Loucy (cell line): ENCODE measurements at regions not wholly inside any gene's neighbourhood (a gene's known extent, or its start where the extent isn't known, plus 50 kb on each side); places are given as distances from the start of the nearest gene placed in this dataset.

Experiments used
- CTCF ChIP-seq: fragments of 200-600 bp; sonication (generic); conservative IDR thresholded peaks from 2 replicates; pipeline ENCODE4 v1.5.1; 2014; ENCODE audit warnings: mild to moderate bottlenecking, antibody characterized with exemption, low read length
- EZH2phosphoT487 ChIP-seq: fragments of 200-600 bp; IDR thresholded peaks from 2 replicates; pipeline ENCODE4 v1.6.1; 2018; ENCODE audit warnings: antibody characterized with exemption, mild to moderate bottlenecking, moderate library complexity, borderline replicate concordance

- TF ChIP-seq CTCF, result no peak
- no peak for TF ChIP-seq EZH2phosphoT487
Measured at GRCh38 chr20:53844259-53844658, 226.1 kb downstream of the BCAS1 start.
